GM19397 (cell line): ENCODE measurements at regions not wholly inside any gene's neighbourhood (a gene's known extent, or its start where the extent isn't known, plus 50 kb on each side); places are given as distances from the start of the nearest gene placed in this dataset.
A peak's percentile ranks its signal among the peaks of the same experiment; 100 is the strongest.
"Not testable (repeated sequence)": the region's sequence is repeated elsewhere in the genome, so short reads cannot be mapped to it uniquely, and the experiment has no call there.

Experiments
- ATAC-seq: cut with Tn5 transposase; IDR thresholded peaks from one replicate; pipeline ENCODE4 v1.9.1; 2021; ENCODE audit warnings: mild to moderate bottlenecking, moderate library complexity; ENCODE audit not compliant: unreplicated experiment

DNA sequence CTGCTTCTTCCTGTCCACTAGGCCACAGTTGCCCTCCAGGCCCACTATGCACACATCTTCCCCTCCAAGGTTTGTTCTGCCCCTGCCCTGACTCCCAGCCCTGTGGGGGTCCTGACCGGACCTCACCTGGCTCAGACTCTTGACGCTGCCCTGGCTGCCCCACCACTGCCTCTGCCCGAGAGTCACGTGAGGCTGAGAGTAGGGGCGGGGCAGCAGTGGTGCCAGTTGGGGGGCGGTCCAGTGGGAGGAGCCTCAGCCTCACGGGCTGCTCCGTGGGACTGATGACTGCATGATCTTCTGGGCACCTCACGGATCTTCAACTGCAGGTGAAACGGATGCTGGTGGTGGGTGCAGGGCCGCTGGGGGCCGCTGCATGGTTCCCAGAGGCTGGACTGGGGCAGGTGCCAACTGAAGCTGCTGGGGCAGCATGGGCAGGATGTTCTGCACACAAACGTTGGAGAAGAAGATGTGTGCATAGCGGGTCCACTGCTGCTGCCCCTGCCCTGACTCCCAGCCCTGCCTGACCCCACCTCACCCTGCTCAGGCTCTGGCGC, 77.6 kb downstream of the HHIPL2 start:
- ATAC-seq = not testable (repeated sequence)

DNA sequence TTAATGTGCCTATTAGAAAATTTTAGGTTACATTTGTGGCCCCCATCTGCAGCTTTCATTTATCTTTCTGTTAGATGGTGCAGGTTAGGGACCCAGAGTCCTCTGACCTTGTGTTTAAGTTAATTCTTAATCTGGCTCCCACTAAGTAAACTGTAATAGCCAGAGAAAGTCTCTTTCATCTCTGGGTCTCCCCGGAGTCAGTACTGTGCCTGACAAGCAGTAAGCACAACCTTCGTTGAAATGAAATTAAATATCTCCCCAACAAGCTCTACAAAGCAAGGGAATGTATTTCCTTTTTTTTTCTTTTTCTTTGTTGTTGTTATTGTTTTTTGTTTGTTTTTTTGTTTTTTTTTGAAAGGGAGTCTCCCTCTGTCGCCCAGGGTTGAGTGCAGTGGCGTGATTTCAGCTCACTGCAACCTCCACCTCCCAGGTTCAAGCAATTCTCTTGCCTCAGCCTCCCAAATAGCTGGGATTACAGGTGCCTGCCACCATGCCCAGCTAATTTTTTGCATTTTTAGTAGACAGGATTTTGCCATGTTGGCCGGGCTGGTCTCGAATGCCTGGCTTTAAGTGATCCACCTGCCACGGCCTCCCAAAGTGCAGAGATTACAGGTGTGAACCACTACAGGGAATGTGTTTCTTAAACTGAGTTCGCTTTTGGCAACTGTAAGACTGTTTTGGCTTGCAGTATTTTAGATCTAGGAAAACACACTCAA, 81.6 kb downstream of the HHIPL2 start:
- no peak for ATAC-seq

- peak; percentile 91 for ATAC-seq
These were observed 82.5 kb downstream of the HHIPL2 start for GRCh38 chr1:222465211-222466041.

DNA sequence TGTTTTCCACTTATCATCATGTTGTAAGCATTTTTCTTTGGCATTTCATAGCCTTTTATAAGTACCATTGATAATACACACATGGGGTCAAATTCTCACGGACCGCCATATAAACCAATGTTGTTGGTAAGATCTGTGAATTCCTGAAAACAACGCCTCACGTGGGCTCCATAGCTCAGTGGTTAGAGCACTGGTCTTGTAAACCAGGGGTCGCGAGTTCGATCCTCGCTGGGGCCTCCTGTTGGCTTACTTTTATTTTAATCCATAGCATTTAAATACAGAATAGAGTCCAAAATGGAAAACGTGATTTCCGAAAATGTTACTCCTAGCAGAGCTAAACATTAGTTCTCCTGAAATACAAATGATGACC, 83.1 kb downstream of the HHIPL2 start:
- ATAC-seq = peak; percentile 16

GRCh38 chr1:222463059-222463730, 84.7 kb downstream of the HHIPL2 start:
- ATAC-seq = no peak

DNA sequence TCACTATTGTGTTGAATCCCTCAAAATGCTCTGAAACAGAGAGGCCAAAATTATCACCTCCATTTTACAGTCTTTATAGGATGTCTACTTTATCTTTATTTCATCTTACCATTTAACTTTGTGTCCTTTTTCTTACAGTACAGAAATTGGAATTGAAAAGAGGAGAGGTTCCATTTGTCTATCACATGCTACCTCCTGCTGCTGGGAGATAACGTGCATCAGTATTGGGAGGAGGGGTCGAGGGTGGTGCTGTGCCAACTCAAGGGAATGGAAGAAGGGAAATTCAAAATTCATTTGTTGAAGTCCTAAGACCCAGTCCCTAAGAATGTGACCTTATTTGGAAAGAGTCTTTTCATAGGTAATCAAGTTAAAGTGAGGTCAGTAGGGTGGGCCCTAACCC, 85.3 kb downstream of the HHIPL2 start:
- no peak for ATAC-seq

- ATAC-seq = no peak
These were observed 86.0 kb downstream of the HHIPL2 start for GRCh38 chr1:222461941-222462340.

GRCh38 chr1:222459652-222460051, 88.3 kb downstream of the HHIPL2 start:
- ATAC-seq = no peak

- no peak for ATAC-seq
These were observed 90.4 kb downstream of the HHIPL2 start for GRCh38 chr1:222457513-222457912.

DNA sequence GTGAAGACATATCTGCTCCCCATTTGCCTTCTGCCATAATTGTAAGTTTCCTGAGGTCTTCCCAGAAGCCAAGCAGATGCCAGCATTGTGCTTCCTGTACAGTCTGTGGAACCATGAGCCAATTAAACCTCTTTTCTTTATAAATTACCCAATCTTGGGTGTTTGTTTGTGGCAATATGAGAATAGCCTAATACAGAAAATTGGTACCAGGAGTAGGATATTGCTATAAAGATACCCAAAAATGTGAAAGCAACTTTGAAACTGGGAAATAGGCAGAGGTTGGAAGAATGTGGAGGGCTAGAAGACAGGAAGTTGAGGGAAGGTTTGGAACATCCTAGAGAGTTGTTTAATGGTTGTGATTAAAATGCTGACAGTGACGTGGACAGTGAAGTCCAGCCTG, 90.8 kb downstream of the HHIPL2 start:
- no peak for ATAC-seq

DNA sequence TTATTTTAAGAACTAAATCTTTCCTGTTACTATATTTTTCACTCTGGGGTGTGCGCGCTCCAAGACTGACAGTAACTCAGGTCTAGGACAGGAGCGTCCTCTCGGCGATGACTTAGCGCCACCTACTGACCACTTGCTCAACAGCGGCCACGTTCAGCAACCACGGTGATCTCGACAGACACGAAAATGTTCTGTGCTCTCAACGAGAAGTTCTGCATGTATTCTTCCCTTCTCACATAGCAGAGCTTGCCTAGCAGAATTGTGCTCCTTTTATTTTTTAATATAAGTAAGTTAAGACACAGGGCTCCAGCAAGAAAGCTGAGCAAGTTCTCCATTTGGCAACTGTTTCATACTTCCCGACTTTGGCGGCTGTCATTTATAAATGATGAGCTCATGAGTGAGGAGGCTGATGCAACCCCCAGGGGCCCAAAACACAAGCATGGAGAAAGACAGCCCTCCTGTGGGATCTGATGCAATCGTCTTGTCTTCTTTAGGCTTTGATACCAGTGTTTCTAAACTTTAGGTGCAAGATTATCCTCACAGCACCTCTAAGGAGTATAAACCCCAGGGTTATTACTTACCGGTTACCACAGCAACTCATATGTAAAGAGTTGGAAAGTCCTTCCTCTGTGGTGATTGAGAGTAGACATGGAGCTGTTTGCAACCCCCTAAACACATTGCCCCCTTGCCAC, 92.6 kb downstream of the HHIPL2 start:
- peak; percentile 96 for ATAC-seq

DNA sequence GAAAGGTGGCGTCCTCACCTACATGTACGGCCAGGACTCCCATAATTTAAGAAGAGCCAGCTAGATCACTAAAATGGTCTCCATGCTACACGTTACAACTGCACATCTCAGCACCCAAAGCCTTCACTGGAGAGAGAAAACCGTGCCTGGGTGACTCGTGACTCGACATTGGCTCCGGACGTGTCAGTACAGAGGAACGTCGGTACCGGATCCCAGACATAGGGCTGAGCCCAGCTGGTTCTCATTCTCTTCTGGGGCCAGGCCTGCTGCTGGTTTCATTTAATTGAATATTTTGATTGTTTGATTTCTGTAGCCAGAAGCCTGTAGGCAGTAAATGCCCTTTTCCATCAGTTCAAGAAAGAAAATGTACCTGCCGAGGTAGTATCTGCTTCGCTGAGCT, 93.1 kb downstream of the HHIPL2 start:
- peak; percentile 9 for ATAC-seq

DNA sequence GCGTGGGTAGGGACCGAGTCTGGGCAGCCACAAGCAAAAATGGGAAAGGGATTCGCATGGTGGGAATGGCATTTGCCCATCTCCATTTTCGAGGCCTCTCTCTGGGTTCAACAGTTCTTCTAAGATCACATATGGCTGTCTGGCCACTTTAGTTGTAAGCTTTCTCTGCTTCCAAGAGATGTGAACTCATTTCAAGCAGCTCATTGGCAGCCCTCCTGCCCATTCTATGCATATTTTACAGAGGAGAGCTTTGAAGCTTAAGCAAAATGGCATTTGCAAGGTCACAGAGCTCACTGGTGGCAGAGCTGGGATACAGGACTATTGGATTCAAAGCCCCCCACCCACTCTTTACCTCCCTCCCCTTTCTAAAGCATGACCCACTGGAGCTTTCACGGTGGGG, 93.7 kb downstream of the HHIPL2 start:
- no peak for ATAC-seq

DNA sequence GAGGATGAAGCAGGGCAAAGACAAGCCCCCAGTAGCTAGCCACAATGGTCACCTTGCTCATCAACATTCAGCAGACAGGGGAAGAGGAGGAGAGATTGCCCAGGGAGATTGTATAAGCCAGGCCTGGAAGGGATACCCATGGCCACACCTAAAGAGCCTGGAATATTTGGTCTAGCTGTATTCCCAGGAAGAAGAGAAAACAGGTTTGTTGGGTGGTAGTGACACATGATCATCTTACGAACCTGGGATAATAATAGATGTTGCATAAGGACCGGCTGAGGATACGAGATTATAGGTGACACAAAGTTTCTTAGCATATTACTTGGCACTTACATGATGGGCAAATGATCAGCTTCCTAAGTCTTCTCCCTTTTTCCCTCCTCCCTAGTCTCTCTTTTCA, 95.9 kb downstream of the HHIPL2 start:
- ATAC-seq = no peak

DNA sequence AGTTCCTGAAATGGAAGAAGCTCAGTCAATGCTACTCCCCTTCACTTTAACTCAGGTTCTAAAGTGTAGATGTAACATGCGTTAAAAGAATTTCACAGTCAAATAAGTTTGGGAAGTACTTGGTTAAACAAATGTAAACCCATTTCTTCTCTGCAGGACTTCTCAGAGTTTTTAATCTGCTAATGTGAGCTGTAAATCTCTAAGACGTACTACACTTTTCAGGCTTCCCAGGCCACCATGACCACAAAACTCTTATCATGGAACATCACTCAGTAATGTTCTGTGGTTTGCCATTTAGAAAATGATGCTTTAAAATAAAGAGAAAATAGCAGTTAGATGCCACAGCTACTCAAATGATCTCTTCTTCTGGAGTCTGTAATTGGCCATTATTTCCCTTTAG, 104.3 kb downstream of the HHIPL2 start:
- no peak for ATAC-seq

DNA sequence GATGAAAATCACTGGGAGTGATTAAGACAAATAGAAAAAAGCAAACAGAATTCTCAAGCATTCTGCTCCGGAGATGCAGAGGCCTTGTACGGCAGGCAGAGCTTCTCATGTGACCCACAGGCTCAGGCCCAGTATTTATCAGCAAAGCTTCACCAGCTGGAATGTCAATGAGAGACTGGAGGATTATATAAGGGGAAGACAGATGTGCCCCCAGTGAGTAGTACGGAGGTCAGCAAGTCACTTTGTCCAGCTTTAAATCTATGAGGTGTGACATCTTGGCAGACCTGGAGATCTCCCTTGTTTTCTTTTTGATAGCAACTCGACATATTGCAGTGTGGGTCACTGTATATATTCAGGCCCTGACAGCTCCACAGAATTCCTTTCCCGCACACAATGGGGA, 106.8 kb downstream of the HHIPL2 start:
- ATAC-seq = no peak

GRCh38 chr1:222424826-222425225, 123.1 kb downstream of the HHIPL2 start:
- no peak for ATAC-seq

- no peak for ATAC-seq
These were observed 126.5 kb downstream of the HHIPL2 start for GRCh38 chr1:222421380-222421779.

DNA sequence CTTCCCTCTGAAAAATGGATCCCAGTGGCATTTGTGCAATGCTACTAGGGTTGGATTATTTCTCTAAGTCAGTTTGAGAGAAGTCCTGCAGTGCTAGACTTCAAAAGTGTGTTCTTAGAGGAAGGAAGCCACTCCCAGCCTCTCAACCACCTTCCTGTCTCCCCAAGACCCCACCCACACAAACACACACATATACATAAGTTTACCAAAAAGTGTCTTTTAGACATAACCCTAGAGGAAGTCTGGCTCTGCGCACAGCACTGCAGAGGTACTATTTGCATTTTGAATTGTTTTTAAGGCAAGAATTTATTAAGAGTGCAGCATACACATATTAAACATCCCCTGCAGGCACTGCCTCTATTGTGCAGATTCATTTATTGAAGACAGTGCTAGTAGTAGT, 127.3 kb downstream of the HHIPL2 start:
- ATAC-seq = no peak

DNA sequence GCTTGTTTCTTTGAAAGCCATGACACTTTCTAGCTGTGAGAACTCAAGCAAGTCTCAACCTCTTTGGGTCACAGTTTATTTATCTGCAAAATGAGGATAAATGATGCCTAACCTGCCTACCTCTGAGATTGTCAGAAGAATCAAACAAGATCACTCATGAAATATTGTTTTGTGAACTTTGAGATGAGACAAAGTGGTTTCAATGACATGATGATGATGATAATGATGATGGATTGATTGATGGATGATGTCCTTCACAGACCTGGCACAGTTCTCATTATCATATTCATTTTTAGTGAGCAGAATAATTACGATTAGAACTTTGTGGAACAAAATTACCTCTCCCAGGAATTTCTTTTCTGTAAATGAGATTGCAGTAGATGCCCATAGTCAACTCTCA, 129.2 kb downstream of the HHIPL2 start:
- no peak for ATAC-seq

- ATAC-seq = no peak
These were observed 130.6 kb downstream of the HHIPL2 start for GRCh38 chr1:222417264-222417663.
